Esophagus muscularis mucosa (tissue), 3 donors: ENCODE measurements at regions not wholly inside any gene's neighbourhood (a gene's known extent, or its start where the extent isn't known, plus 50 kb on each side); places are given as distances from the start of the nearest gene placed in this dataset.
"Not testable (repeated sequence)": the region's sequence is repeated elsewhere in the genome, so short reads cannot be mapped to it uniquely, and the experiment has no call there.

Experiments used
- CTCF ChIP-seq, 3 experiments: fragments of 200-600 bp in 2 of 3; fragments of 450-650 bp in 1 of 3; sonication (generic) in 2 of 3; IDR thresholded peaks; one replicate each; pipeline ENCODE4 v1.5.1; 2017 to 2019; ENCODE audit warnings: antibody characterized with exemption in 3 of 3, mild to moderate bottlenecking in 2 of 3, moderate library complexity in 1 of 3
- EP300 ChIP-seq: sonication (generic); formaldehyde crosslinking; IDR thresholded peaks from one replicate; pipeline ENCODE4 v1.6.1; 2017; ENCODE audit warnings: antibody characterized with exemption

DNA sequence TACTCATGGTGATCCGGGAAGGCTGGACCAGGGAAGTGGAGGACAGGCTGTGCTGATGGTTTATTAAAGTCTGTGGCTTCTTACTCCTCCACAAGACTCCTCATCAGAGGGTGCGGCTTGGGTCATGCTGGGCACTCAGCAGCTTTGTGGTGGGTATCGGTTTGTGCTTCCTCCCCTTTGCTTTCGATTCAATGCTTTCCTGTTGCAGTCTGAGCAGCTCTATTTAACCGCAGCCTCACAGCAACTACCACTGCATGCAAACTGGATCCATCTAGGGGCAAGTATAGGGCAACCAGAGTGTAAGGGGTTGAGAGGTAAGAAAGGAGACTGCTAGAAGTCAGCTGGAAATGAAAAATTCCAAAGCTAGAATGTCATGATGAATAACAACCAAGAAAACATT lies 78.8 kb upstream of the NOTCH2NLA start:
- TF ChIP-seq CTCF (IDR thresholded peaks at IDR 0.05); EP300: not testable (repeated sequence)
